AG08395 (cell line): ENCODE measurements at regions not wholly inside any gene's neighbourhood (a gene's known extent, or its start where the extent isn't known, plus 50 kb on each side); places are given as distances from the start of the nearest gene placed in this dataset.

Experiments used
- DNase-seq: peaks from one replicate; pipeline ENCODE4 v3.0.0; 2012; ENCODE audit warnings: mixed read lengths, low spot score

DNA sequence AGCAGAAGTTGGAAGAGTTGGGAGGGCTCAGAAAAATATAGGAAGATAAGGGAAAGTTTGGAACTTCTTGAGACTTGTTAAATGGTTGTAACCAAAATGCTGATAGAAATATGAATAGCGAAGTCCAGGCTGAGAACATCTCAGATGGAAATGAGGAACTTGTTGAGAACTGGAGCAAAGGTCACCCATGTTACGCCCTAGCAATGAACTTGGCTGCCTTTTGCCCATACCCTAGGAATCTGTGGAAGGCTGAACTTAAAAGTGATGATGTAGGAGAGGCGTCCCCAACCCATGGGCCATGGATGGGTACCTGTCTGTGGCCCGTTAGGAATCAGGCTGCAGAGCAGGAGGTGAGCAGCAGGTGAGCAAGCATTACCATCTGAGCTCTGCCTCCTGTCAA lies 347.8 kb downstream of the ARL4A start:
- DNase-seq, result no peak

GRCh38 chr7:13036256-13036780 lies 348.9 kb downstream of the ARL4A start:
- no peak for DNase-seq

- DNase-seq, result no peak
Measured at GRCh38 chr7:13037216-13037615, 349.8 kb downstream of the ARL4A start.

GRCh38 chr7:13041368-13041988 lies 354.0 kb downstream of the ARL4A start:
- no peak for DNase-seq

GRCh38 chr7:13042605-13043236 lies 355.3 kb downstream of the ARL4A start:
- no peak for DNase-seq

DNA sequence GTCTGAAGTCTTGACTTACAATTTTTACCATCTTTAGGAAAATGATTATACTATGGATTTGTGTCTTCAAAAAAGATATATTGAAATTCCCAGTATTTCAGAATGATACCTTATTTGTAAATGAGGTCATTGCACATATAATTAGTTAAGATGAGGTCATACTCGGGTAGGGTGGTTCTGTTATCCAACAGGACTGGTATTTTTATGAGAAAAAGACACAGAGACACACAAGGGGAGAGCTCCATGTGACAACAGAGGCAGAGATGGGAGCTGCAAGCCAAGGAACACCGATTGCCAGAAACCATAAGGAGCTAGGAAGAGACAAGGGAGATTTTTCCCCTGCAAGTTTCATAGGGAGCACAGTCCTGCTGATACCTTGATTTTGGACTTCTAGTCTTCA lies 356.9 kb downstream of the ARL4A start:
- no peak for DNase-seq

DNA sequence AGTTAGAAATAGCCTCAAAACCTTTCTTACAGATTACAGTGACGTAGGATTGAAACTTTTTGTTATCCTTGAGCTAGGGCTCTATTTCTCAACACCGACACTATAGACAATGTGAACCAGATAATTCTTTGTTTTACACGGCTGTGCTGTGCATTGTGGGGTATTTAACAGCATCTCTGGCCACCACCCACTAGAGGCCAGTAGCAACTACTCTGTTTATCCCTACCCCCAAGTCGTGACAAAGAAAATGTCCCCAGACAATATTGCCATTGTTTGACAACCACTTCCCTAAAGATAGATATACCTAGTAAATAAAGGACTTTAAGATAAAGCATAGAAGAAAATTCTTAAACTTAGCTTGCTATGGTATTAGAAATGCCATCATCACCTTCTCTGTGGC lies 359.6 kb downstream of the ARL4A start:
- no peak for DNase-seq

GRCh38 chr7:13049946-13050345 lies 362.5 kb downstream of the ARL4A start:
- DNase-seq, result no peak

DNA sequence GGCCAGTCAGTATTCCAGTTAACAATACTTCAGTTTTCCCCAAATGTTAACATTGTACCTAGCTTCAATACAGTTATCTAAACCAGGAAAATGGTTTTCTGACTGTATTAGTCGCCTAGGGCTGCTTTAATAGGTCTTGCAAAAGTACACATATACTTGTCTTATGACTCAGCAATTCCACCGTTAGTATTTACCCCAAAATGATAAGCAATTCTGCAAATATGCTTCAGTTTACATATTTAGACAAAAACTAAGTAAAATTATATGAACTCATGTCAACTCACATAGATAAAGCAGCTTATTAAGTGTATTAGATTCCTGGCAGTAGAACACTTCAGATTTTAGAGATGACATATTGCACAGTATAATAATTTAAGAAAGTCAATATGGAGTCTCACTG lies 363.3 kb downstream of the ARL4A start:
- peak; percentile 12 for DNase-seq

DNA sequence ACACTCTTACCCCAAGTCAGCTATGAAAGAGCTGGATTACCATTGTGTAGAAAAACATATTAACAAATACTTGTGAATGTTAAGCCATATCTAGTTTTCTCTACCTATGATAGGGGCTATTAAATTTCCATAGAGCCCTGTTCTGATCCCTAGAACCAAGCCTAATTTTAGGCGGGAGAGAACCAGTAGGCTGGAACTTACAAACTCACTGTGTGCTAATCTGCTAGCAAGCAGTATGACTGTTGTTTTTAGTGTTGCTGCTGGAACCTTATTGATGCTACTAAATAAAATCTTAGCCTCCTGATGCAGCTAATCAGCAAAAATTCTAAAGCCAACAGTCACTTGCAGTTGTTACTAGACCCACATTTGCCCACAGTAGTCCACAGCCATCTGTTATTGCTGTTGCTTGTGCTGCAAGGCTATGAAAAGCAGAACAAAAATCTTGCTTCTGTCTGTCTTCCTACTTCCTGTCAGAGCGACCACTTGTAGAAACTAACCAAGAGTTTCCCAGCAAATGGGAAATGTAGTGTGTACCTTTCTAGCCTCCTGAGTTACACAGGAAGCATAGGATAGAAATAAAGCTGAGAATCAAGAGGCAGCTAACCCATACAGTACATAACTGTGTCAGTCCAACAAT lies 368.4 kb downstream of the ARL4A start:
- DNase-seq, result no peak

GRCh38 chr7:13057462-13058200 lies 370.2 kb downstream of the ARL4A start:
- DNase-seq, result no peak

- DNase-seq, result no peak
Measured at GRCh38 chr7:13060173-13060572, 372.7 kb downstream of the ARL4A start.

- DNase-seq, result no peak
Measured at GRCh38 chr7:13061115-13061514, 373.7 kb downstream of the ARL4A start.

DNA sequence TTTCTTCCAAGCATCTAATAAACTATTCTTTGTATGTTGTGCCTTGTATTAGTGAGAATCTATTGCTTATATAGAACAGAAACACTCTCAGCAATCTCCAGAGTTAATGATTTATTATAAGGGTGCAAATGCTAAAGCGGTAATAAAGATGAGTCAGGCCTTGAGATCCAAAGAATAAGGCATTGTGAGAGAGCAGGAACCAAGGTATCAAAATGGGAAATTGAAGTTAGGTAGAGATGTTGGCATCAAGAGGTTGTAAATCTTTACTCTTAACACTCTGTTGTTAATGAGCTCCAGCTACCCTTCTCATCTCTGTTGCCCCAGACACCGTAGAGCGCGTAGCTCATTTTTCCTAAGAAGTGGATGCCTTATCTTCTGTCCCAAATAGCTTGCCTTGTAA lies 375.2 kb downstream of the ARL4A start:
- DNase-seq, result no peak

- DNase-seq, result no peak
Measured at GRCh38 chr7:13067036-13067435, 379.6 kb downstream of the ARL4A start.

GRCh38 chr7:13068032-13068431 lies 380.6 kb downstream of the ARL4A start:
- DNase-seq, result no peak

- DNase-seq, result no peak
Measured at GRCh38 chr7:13069841-13070240, 382.4 kb downstream of the ARL4A start.

GRCh38 chr7:13072014-13072413 lies 384.6 kb downstream of the ARL4A start:
- DNase-seq, result no peak

GRCh38 chr7:13077466-13077865 lies 390.0 kb downstream of the ARL4A start:
- DNase-seq, result no peak

GRCh38 chr7:13078105-13078504 lies 390.7 kb downstream of the ARL4A start:
- no peak for DNase-seq

- no peak for DNase-seq
Measured at GRCh38 chr7:13090959-13091358, 403.5 kb downstream of the ARL4A start.

- DNase-seq, result no peak
Measured at GRCh38 chr7:13091974-13092707, 404.7 kb downstream of the ARL4A start.
